GM21515 (cell line): ENCODE measurements at regions not wholly inside any gene's neighbourhood (a gene's known extent, or its start where the extent isn't known, plus 50 kb on each side); places are given as distances from the start of the nearest gene placed in this dataset.
"Not testable (repeated sequence)": the region's sequence is repeated elsewhere in the genome, so short reads cannot be mapped to it uniquely, and the experiment has no call there.

Experiments used
- ATAC-seq: cut with Tn5 transposase; IDR thresholded peaks from one replicate; pipeline ENCODE4 v1.9.1; 2021; ENCODE audit not compliant: unreplicated experiment

DNA sequence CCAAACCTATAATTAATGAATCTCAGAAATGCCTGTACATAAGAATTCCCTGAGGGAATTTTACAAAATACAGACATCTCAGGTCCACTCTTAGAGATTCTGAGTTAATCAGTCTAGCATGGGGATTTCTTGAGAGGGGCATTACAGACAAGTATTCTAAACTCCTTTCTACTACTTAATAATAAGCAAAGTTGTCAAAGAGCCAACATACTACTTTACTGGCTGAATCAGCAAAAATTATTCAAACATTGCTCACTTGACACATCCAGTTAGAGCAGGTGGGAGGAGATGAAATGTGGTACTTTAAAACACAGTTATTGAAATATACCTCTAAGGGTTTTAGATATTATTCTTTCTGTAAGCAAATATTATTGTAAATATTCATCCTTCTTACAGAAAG is 1164.7 kb downstream of the CDY2B start:
- no peak for ATAC-seq

DNA sequence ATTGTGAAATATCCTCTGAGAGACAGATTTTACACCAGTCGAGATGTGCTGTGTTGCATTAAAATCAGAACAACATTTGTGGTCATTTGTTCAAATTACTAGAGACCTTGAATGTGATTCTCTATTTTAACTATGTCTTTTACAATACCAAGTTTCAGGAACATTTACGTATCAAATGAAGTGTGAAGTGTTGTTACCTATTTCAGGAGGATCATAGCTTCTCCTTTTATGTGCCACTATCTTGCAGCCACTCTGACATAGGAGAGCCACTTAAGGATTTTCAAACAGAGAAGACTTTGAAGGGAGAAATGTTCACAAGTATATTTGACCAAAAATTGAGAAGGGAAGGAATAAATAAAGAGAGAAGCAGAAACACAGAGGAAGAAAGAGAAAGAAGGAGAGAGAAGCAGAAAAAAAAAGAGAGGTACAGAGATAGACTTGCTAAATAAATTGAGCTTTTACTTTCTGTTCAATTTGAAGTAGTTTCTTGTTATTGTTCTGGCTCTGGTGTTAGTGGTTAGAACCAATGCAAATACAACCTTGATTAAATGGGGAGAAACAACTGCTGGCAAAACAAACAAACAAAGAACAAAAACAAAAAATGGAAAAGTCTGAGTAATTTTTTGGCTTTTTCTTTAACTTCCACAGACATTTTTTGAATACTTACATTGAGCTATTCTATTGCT is 1206.8 kb downstream of the CDY2B start:
- ATAC-seq, result no peak

DNA sequence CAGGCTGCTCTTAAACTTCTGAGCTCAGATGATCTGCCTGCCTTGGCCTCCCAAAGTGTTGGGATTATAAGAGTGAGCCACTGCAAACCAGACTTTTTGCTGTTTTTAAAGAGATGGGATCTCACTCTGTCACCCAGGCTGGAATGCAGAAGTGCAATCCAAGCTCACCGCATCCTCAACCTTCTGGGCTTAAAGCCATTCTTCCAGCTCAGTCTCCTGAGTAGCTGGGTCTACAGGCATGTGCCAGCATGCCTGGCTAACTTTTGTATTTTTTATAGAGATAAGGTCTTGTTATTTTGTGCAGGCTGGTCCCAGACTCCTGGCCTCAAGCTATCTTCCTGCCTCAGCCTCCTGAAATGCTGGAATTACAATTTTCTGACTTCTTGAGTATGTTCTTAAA is 1211.6 kb downstream of the CDY2B start:
- no peak for ATAC-seq

DNA sequence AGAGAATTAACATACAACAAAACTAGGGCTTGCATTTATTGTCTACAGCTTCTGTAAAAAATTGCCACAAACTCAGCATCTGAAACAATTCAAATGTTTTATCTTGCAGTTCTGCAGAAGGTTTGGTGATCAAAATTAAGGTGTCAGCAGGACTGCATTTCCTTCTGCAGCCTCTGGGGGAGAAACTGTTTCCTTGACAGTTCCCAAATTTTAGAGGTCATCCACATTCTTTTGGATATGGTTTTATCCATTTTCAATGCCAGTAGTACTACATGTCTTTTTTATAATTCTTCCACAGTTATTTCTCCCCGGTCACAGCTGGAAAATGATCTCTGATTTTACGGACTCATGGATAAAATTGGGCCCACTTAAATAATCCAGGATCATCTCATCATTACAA is 1217.3 kb downstream of the CDY2B start:
- ATAC-seq, result no peak

DNA sequence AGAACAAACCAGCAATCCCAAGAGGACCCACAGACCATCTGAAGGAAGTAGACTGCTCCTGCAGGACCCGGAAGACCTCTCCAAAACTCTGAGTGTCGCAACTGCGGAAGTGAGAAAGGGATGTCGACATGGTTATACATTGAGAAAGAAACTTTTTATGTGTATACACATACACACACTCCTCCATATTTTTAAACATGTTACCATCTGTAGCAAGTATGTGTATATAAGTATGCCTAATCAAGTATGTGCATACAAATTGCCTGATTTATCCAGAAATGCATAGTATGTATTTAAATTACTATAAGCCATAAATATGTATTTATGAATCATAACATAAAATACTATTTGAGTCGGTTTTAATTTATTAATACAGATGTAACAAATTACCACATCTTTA is 1220.7 kb downstream of the CDY2B start:
- no peak for ATAC-seq

DNA sequence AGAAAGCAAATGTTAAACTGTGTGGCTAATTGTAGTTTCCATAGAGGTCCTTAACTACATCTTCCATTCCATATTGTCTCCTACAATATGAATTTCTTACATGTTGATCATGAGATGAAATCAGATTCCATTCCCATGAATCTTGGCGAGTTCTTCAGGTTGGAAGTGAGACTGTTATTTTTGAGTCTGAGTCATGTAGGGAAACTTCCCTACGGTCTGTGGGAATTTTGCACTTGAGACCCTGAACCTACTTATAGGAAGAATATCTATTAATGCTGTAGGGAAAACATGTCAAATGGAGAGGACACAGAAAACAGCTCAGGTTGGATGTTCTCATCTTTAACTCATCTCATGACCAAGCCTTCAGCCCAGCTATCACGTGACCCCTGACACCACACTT is 1226.0 kb downstream of the CDY2B start:
- no peak for ATAC-seq

DNA sequence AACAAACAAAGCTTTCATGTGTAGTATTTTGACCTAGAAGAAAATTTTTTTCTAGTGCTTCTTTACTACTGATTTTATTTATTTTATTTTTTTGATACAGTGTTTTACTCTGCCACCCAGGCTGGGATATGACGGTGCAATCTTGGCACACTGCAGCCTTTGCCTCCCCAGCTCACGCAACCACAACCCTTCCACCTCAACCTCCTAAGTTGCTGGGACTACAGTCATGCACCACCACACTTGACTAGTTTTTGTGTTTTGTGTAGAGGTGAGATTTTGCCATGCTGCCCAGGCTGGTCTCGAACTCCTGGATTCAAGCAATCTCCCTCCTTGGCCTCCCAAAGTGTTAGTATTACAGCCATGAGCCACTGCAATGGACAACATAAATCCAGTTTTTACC is 1234.0 kb downstream of the CDY2B start:
- ATAC-seq, result no peak

DNA sequence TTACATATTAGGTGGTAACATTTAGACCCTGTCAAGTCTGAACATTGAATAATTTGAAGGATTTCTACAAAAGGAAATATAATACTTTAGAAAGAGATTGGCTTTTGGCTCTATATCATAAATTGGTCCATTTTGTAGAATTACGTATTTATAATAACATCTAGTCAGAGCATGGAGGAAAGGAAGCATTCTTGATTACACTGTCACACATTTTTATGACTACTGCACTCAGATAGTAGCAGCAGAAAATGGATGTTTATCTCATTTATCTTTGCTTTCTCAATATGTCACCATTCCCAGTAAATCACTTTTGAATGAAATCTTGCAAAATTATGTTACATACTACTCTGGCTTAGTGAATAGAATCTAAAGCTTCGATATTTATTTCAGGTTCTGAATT is 1234.6 kb downstream of the CDY2B start:
- no peak for ATAC-seq

DNA sequence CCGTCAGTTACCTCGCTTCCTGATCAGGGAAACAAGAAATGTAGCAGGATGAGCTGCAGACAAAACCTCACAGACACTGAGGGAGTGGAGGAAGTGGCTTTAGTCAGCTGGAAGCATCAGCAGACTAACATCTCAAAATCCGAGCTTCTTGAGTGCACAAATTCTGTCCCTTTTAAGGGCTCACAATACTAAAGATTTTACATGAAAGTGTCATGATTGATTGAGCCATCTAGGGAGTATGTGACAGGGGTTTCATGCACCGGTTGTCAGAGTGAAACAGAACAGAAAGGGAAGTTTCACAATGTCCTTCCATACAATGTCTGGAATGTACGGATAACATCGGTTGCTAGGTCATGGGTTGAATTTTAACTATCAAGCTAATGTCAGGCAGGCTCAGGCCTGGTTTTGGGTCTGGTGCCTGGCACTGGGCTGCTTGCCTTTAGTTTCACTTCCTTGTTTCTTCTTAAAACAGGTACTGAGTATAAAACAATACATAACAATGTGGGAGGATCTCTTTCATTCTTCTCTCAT is 1235.7 kb downstream of the CDY2B start:
- peak; percentile 58 for ATAC-seq

DNA sequence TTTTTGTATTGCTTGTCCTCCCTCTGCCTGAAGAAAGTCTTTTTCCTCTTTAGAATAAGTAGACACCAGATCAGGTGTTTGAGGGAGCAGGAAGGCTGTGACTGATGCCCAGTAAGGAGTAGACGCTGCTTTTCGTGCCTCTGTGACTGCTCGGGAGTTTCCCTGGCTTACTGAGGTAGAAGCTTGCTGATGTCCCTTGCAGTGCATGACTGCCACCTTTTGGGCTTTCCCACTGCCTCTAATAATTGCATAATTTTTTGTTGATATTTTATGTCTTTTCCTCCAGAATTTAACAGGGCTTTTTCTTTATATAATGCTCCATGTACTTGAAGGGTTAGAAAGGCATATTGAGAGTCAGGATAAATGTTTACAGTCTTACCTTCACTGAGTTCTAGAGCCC is 1240.2 kb downstream of the CDY2B start:
- ATAC-seq, result peak; percentile 45

DNA sequence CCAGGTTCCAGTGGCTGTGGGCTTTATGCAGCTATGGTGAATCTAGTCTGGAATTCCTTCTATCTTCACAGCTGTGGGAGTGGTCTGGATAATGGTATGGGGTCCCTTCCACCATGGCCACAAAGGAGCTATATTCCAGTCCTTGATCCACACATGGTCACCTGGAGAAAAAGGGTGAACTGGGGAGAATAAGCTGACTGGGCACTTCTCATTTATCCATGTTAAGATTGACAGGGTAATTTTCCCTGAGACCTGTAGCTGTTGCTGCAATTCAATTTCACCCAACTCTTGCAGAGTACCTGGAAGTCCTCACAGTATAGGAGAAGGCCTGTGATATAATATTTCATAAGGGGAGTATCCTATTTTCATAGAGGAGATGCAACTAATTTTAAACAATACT is 1241.3 kb downstream of the CDY2B start:
- ATAC-seq, result not testable (repeated sequence)

DNA sequence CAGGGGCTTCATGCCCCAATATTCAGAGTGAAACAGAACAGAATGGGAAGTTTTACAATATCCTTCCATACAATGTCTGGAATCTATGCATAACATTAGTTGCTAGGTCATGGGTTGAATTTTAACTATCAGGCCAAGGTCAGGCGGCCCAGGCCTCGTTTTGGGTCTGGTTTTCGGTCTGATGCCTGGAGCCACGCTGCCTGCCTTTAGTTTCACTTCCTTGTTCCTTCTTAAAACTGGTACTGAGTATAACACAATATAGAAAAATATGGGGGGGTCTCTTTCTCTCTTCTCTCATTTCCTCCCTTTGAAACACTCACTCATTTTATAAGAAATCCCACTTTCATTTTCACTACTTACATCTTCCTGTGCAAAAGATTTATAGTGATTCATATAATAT is 1243.8 kb downstream of the CDY2B start:
- peak; percentile 97 for ATAC-seq

DNA sequence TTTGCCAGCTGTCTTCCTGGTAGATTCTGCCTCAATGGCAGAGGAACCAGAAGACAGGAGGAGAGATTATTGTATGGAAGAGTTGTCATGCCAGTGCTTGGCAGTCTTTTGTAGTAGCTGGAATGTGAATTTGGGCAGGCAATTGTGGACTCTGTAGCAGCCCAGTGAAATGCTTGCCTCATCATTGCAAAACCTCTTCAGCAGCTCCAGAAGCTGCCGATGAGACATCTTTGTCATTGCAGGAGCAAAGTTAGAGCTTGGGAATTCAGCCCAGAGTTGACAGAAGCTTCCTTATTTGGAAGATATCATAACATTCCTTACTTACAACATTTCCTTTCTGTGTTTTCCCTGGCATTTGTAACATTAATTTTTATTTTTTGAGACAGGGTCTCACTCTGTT is 1250.9 kb downstream of the CDY2B start:
- no peak for ATAC-seq

DNA sequence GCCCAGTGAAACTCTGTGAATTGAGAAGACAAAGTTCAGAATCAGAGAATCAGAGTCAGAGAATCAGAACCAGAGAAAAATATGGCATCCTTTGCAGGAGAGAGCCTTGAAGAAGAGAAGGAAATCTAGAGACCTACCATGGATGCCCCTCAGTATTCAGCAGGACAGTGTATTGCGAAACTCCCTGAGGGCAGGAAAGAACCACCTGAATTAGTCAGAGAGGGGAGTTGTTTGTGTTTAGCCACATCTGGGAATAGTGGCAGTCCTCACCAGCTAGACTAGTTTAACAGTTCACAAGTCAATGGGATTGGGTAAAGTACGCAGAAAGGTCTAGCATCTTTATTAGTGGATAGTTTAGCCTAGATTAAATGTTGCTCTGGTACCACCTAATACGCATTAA is 1252.9 kb downstream of the CDY2B start:
- ATAC-seq, result no peak

DNA sequence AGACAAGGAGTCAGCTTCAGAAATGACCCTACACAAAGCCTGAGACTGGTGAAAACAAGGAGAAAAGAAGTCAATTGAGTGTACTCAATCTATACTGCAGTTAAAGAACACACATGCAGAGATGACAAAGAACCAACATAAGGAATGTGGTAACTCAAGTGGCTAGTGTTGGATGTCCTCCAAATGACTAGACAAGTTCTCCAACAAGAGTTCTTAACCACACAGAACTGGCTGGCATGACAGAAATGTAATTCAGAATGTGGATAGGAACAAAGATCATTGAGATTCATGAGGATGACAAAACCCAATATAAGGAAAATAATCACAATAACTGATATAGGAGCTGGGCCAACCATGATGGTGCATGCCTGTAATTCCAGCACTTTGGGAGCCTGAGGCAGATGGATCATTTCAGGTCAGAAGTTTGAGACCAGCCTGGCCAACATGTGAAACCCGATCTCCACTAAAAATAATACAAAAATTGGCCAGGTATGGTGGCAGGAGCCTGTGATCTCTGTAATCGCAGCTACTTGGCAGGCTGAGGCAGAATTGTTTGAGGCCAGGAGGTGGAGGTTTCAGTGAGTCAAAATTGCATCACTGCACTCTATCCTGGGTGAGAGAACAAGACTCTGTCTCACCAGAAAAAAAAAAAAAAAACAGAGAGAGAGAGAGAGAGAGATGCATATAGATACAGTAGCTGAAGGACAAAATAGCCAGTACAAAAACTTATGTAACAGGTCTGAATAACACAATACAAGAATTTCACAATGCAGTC is 1263.6 kb downstream of the CDY2B start:
- ATAC-seq, result no peak

DNA sequence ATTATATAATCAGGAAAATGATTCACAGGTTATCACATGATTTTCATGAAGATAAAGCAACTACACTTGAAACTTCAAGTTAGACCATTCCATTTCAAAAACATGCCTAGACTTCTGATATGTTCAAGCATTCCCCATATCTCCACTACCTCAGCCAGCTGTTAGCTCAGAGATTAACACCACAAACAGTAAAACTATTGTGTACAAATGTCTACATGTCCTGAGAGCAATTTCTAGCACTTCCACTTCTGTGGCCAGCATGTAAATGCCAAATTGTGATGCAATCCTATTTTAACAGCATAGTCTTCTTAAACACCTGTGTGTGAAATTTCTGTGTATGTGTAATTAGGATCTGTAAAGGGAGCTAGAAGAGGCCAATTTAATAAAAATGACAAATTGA is 1271.3 kb downstream of the CDY2B start:
- ATAC-seq, result no peak

DNA sequence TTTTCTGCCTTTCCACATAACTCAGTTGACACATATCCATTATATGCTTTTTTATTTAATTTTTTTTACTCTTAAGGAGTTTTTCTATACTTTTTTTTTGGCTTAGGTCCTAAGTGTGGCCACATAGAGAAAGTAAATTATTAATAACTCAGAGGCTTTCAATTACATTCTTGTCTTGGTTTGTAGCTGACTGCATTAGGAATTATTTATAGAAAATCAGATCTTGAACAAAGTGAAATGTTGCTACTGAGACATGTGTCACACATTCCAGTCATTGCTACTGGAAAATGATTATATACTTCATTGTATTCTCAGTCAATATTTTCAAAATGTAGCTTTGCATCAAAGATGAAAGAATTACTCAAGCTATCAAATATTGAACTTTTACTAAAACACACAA is 1277.9 kb downstream of the CDY2B start:
- ATAC-seq, result no peak

DNA sequence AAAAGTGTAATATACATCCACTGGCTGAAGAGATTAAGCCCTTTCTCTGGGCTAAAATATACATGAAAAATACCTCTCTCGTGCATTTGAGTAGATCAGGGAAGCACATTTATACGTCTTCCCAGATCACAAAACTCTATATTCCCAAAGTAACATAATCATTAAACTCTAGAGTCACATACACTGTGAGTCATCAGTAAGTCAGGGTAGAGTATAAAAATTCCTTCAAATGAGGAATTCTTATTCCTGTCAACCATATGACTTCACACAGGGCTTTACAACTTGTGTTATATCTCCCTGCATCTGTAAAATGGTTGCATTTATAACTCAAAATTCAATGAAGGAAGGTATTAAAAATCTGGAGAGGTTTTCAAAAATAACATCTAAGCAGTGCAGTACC is 1278.4 kb downstream of the CDY2B start:
- ATAC-seq, result no peak

DNA sequence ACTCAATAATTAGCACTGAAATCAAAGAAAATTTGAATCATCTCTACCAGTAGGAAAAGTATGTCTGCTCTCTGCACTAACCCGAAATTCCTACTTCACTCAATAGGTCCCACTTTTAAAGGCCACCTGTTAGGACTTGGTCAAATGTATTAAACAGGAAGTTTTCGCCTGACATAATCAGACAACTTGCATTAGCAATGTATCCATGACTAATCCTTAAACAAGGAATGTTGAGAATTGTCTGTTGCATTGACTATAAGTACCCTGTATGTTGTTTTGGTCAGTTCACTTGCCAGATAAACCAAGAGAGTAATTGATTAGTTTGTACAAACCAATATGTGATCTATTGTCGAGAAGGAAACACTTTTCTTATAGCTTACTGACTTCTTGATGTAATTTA is 1308.0 kb downstream of the CDY2B start:
- ATAC-seq, result no peak

DNA sequence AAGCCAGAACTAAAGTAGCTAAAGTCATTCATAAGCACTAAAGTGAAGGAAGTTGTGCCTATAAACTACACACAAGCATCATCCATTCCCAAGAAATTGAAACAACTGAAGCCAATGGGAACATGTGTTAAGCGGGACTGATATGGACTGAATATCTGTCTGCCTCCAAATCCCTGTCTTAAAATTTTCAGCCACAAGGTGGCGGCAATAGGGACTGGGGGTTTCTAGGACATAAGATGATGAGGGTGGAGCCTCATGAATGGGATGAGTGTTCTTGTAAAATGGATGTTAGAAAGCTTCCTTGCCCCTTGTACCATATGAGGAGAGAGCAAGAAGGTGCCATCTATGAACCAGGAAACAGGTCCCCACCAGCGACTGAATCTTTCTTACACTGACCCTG is 1317.5 kb downstream of the CDY2B start:
- ATAC-seq, result peak; percentile 56

DNA sequence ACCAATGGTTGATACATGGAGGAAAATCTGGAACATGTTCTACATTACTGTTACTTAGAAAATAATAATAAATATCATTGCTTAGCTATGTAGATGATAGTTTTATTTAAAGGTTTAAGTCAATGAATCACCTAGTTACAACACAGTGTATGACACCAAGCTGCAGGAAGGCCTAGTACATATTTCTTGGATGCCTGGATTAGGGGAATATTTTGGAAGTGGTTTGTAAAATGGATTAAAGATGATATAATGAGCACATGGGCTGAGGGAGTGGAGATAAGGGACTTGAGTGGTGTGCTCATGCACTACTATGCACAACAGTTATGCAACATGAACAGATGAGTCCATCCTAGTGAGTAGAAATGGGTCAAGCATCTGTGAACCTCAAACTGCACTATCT is 1358.0 kb downstream of the CDY2B start:
- ATAC-seq, result no peak

DNA sequence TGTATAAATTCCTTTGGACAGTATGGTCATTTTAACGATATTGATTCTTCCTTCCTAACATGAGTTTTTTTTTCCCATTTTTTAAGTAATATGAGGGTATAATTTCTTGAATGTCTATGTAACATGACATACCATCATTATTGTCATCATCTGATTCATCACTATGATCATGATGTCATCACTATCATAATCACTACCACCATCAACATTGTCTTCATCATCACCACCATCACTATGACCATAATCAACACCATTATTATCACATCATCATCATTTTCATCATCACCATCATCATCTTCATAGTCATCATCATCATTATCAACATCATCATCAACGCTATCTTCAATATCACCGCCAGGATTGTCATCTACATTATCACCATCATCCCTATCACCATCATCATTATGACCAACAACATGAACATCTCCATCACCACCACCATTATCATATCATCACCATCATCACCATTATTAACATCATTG is 1377.2 kb downstream of the CDY2B start:
- ATAC-seq, result no peak
